Natural killer cell (primary cell): ENCODE measurements at regions not wholly inside any gene's neighbourhood (a gene's known extent, or its start where the extent isn't known, plus 50 kb on each side); places are given as distances from the start of the nearest gene placed in this dataset.

Source experiments
- ATAC-seq, 3 donors: fragments of 150-1000 bp in 2 of 3; fragments of 200-7000 bp in 1 of 3; cut with Tn5 transposase; 1 replicate in 1 of 3; 2 replicates in 2 of 3; pipeline ENCODE4 v1.10.0; 2021; ENCODE audit warnings: mild to moderate bottlenecking in 2 of 3, moderate library complexity in 2 of 3
- DNase-seq, 2 donors: peaks; one replicate each; pipeline versions ENCODE4 v3.0.0 to v3.0.0-alpha.2; 2013 to 2021; ENCODE audit warnings: mixed read lengths in 1 of 2
- H3K27ac ChIP-seq: one replicate; pipeline ENCODE4 v1.5.1; 2013; ENCODE audit warnings: mild to moderate bottlenecking, low read length
- H3K27me3 ChIP-seq: one replicate; pipeline ENCODE4 v1.6.1; 2013; ENCODE audit warnings: low read length; ENCODE audit not compliant: control insufficient read depth, insufficient read depth
- H3K36me3 ChIP-seq: one replicate; pipeline ENCODE4 v1.6.1; 2013; ENCODE audit warnings: low read length; ENCODE audit not compliant: control insufficient read depth, insufficient read depth
- H3K4me1 ChIP-seq: one replicate; pipeline ENCODE4 v1.6.1; 2013; ENCODE audit warnings: low read length; ENCODE audit not compliant: control insufficient read depth, insufficient read depth
- H3K4me3 ChIP-seq: one replicate; pipeline ENCODE4 v1.5.1; 2013; ENCODE audit warnings: low read length
- H3K9me3 ChIP-seq: one replicate; pipeline ENCODE4 v1.6.1; 2013; ENCODE audit warnings: low read length; ENCODE audit not compliant: control insufficient read depth, insufficient read depth
- H3K27ac Mint-ChIP-seq, 2 donors: one replicate each; pipeline ENCODE4 v1.8.0; 2022; ENCODE audit warnings: mild to moderate bottlenecking in 2 of 2, mixed read lengths in 2 of 2, moderate library complexity in 1 of 2
- H3K27me3 Mint-ChIP-seq, 2 donors: one replicate each; pipeline ENCODE4 v1.8.0; 2022; ENCODE audit warnings: low read depth in 2 of 2, mixed read lengths in 2 of 2
- H3K36me3 Mint-ChIP-seq: one replicate; pipeline ENCODE4 v1.8.0; 2022; ENCODE audit warnings: mixed read lengths
- H3K4me1 Mint-ChIP-seq, 2 donors: one replicate each; pipeline ENCODE4 v1.8.0; 2022; ENCODE audit warnings: mixed read lengths in 2 of 2
- H3K4me3 Mint-ChIP-seq: one replicate; pipeline ENCODE4 v1.8.0; 2022; ENCODE audit warnings: mild to moderate bottlenecking, moderate library complexity, mixed read lengths
- H3K9me3 Mint-ChIP-seq, 2 donors: one replicate each; pipeline ENCODE4 v1.8.0; 2022; ENCODE audit warnings: mixed read lengths in 2 of 2
- WGBS: methylation state at CpG from one replicate; pipeline ENCODE4 v1.1.7; 2013; ENCODE audit warnings: missing lambda C conversion rate; ENCODE audit not compliant: insufficient coverage; 5-methylcytosine and 5-hydroxymethylcytosine counted together
- intact Hi-C: fragments of 100-400 bp; cut with micrococcal nuclease; formaldehyde crosslinking; loops from one replicate; pipeline ENCODE4 v1.14.2; 2022
- TF ChIP-seq, protein P1 (sequence below): fragments of 200-600 bp; IDR thresholded peaks from one replicate; pipeline ENCODE4 v1.8.0; 2022; ENCODE audit warnings: antibody characterized with exemption

DNA sequence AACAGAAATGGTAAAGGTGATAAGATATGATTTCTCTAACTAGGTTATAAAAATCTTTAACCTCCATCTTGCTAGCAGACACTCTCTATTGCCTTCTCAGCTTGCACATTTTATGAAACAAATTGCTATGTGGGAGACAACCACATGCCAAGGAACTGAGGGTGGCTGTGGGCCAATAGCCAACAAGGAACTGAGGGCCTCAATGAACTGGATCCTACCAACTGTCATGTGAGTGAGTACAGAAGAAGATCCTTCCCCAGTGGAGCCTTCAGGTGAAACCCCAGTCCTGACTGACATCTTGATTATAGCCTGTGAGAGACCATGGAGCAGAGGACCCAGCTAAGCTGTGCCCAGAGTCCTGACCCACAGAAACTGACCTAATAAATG lies 129.2 kb upstream of the LRIG1 start:
- intact Hi-C loops: no loop called here
- no peaks in the 10 kb centered on the region for H3K36me3 ChIP-seq
- Mint-ChIP-seq H3K27me3 (peaks cover 10 to 18% of the 10 kb centered on the region in 2 donors), H3K36me3 (no peaks in the 10 kb centered on the region), H3K27ac (no peak overlapping the region), H3K9me3 (no peaks in the 10 kb centered on the region), H3K4me3 (no peak overlapping the region), H3K4me1 (no peaks in the 10 kb centered on the region)
- DNase-seq (no peak), ATAC-seq (no peak)
- TF ChIP-seq, protein P1, sequence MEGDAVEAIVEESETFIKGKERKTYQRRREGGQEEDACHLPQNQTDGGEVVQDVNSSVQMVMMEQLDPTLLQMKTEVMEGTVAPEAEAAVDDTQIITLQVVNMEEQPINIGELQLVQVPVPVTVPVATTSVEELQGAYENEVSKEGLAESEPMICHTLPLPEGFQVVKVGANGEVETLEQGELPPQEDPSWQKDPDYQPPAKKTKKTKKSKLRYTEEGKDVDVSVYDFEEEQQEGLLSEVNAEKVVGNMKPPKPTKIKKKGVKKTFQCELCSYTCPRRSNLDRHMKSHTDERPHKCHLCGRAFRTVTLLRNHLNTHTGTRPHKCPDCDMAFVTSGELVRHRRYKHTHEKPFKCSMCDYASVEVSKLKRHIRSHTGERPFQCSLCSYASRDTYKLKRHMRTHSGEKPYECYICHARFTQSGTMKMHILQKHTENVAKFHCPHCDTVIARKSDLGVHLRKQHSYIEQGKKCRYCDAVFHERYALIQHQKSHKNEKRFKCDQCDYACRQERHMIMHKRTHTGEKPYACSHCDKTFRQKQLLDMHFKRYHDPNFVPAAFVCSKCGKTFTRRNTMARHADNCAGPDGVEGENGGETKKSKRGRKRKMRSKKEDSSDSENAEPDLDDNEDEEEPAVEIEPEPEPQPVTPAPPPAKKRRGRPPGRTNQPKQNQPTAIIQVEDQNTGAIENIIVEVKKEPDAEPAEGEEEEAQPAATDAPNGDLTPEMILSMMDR: no peak
- H3K27me3 ChIP-seq: no peaks in the 10 kb centered on the region
- no peaks in the 10 kb centered on the region for H3K9me3 ChIP-seq
- H3K4me3 ChIP-seq: no peak overlapping the region
- H3K27ac ChIP-seq: no peak overlapping the region
- H3K4me1 ChIP-seq: no peaks in the 10 kb centered on the region

DNA sequence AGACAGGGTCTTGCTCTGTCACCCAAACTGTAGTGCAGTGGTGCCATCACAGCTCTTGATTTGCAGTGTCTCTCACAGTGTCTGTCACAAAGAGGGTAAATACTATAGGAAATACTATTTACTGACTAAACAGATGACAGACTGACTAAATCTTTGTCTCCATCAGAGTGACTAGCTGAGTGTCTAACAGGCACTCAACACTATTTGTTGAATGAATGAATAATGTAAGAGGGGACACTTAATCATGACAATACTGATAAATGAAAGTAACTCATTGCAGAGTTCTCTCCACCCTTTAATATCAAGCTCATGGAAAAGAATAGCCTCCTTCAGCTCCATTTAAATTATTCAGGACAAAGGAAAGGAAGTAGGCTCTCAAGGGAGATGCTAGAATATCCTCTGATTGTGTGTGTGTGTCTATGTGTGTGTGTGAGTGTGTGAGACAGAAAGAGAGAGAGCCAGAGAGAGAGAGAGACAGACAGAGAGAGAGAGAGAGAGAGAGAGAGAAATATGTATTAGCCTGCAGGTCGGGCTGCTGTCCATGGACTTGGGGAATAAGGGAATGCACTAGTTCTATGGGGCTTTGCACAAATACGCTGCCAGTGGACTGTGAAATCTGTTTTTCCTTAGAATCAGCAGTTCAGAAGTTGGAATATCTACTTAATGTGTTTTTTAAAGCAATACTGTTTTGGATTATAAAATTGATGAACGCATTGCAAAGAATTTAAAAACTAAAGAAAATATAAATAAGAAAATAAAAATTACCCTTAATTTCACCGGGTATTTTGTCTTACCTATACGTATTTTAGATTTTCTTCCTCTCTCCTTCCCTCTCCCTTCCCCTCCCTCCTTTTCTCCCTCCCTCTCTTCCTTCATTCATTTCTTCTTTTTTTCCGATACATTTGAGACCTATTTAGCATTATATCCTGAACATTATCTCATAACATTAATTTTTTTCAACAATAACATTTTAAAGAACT lies 132.9 kb upstream of the LRIG1 start:
- Histone ChIP-seq H3K27ac (no peak overlapping the region), H3K27me3 (peaks cover under 1% of the 10 kb centered on the region), H3K9me3 (no peaks in the 10 kb centered on the region), H3K4me1 (no peaks in the 10 kb centered on the region), H3K4me3 (no peak overlapping the region), H3K36me3 (no peaks in the 10 kb centered on the region)
- intact Hi-C loops: no loop called here
- TF ChIP-seq, protein P1: no peak
- no peaks in the 10 kb centered on the region for H3K9me3 Mint-ChIP-seq
- H3K27me3 Mint-ChIP-seq: peaks cover 10 to 19% of the 10 kb centered on the region in 2 donors
- no peaks in the 10 kb centered on the region for H3K4me1 Mint-ChIP-seq
- DNase-seq (no peak), ATAC-seq (no peak)
- WGBS: 93% methylated on average over 5 of the region's 6 CpGs
- H3K27ac Mint-ChIP-seq: no peak overlapping the region
- no peak overlapping the region for H3K4me3 Mint-ChIP-seq
- no peaks in the 10 kb centered on the region for H3K36me3 Mint-ChIP-seq

DNA sequence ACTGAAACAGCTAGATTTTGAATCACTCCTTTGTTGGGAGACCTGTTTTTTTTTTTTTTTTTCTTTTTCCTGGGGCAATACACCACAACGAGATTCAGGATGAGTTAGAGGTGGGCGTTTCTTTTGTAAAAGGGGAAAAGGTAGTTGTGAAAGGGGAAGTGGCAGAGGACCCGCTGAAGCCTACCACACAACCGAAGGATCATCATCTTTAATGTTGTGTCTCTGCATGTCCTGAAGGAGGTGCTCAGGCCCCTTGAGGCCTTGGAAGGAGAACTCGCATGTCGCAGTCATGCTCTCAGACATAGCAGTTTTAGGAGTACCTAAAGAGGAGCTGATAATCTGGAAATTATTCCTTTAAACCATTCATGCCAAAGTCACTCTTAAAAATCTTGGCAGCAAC lies 137.9 kb upstream of the LRIG1 start:
- Mint-ChIP-seq H3K4me3 (no peak overlapping the region), H3K27ac (no peak overlapping the region), H3K4me1 (no peaks in the 10 kb centered on the region), H3K36me3 (no peaks in the 10 kb centered on the region), H3K9me3 (no peaks in the 10 kb centered on the region), H3K27me3 (peaks cover 14 to 15% of the 10 kb centered on the region in 2 donors)
- H3K27ac ChIP-seq: no peak overlapping the region
- TF ChIP-seq, protein P1: no peak
- no peaks in the 10 kb centered on the region for H3K4me1 ChIP-seq
- H3K4me3 ChIP-seq: no peak overlapping the region
- intact Hi-C loops: no loop called here
- 38% methylated on average over 5 of the region's 6 CpGs for WGBS
- H3K9me3 ChIP-seq: no peaks in the 10 kb centered on the region
- DNase-seq (no peak), ATAC-seq (no peak)
- no peaks in the 10 kb centered on the region for H3K36me3 ChIP-seq
- peaks cover 2% of the 10 kb centered on the region for H3K27me3 ChIP-seq
